ENCODE measurements at regions not wholly inside any gene's neighbourhood (a gene's known extent, or its start where the extent isn't known, plus 50 kb on each side); places are given as distances from the start of the nearest gene placed in this dataset.

- Histone ChIP-seq H3K36me3 (ENCODE audit: insufficient read depth) (no peaks in the 10 kb centered on the region), H3K9ac (no peak overlapping the region), H3K4me3 (IDR thresholded peaks at IDR 0.05; ENCODE audit: insufficient read depth, low read depth, low read length) (no peak overlapping the region)
These were observed 247.0 kb downstream of the PTBP2 start for GRCh38 chr1:96968541-96968940.

GRCh38 chr1:96968983-96969382 lies 247.4 kb downstream of the PTBP2 start:
- Histone ChIP-seq H2AFZ (ENCODE audit: low read depth) (no peak overlapping the region), H3K79me2 (ENCODE audit: insufficient read depth, low read depth) (no peaks in the 10 kb centered on the region), H3K4me3 (IDR thresholded peaks at IDR 0.05; ENCODE audit: insufficient read depth, low read depth, low read length) (no peak overlapping the region), H3K4me2 (no peak overlapping the region), H3K27me3 (ENCODE audit: insufficient read depth, low read depth) (no peaks in the 10 kb centered on the region), H3K36me3 (ENCODE audit: insufficient read depth) (no peaks in the 10 kb centered on the region), H3K4me1 (ENCODE audit: low read depth, poor library complexity, severe bottlenecking) (peaks cover 21% of the 10 kb centered on the region), H3K9ac (no peak overlapping the region), H3K27ac (no peak overlapping the region), H4K20me1 (ENCODE audit: insufficient read depth) (no peaks in the 10 kb centered on the region)
- no peak for TF ChIP-seq CTCF (conservative IDR thresholded peaks at IDR 0.05; ENCODE audit: low read depth, low read length)

More at GRCh38 chr1:96968541-96968940, 247.0 kb downstream of the PTBP2 start:
- Histone ChIP-seq H3K27ac (no peak overlapping the region), H2AFZ (ENCODE audit: low read depth) (no peak overlapping the region), H4K20me1 (ENCODE audit: insufficient read depth) (no peaks in the 10 kb centered on the region), H3K4me2 (no peak overlapping the region), H3K27me3 (ENCODE audit: insufficient read depth, low read depth) (no peaks in the 10 kb centered on the region), H3K4me1 (ENCODE audit: low read depth, poor library complexity, severe bottlenecking) (peaks cover 21% of the 10 kb centered on the region), H3K79me2 (ENCODE audit: insufficient read depth, low read depth) (no peaks in the 10 kb centered on the region)
- no peak for TF ChIP-seq CTCF (conservative IDR thresholded peaks at IDR 0.05; ENCODE audit: low read depth, low read length)

- Histone ChIP-seq H3K27me3 (ENCODE audit: insufficient read depth, low read depth) (no peaks in the 10 kb centered on the region), H3K4me3 (IDR thresholded peaks at IDR 0.05; ENCODE audit: insufficient read depth, low read depth, low read length) (no peak overlapping the region), H3K27ac (no peak overlapping the region)
These were observed 248.1 kb downstream of the PTBP2 start for GRCh38 chr1:96969656-96970163.

GRCh38 chr1:96971439-96971838 lies 249.9 kb downstream of the PTBP2 start:
- no peaks in the 10 kb centered on the region for H3K79me2 ChIP-seq (ENCODE audit: insufficient read depth, low read depth)
- H3K27me3 ChIP-seq (ENCODE audit: insufficient read depth, low read depth) = no peaks in the 10 kb centered on the region
- no peak overlapping the region for H3K27ac ChIP-seq
- no peak overlapping the region for H3K4me2 ChIP-seq
- no peak for TF ChIP-seq CTCF (conservative IDR thresholded peaks at IDR 0.05; ENCODE audit: low read depth, low read length)
- no peak overlapping the region for H3K9ac ChIP-seq
- H4K20me1 ChIP-seq (ENCODE audit: insufficient read depth) = no peaks in the 10 kb centered on the region
- H2AFZ ChIP-seq (ENCODE audit: low read depth) = no peak overlapping the region
- no peaks in the 10 kb centered on the region for H3K36me3 ChIP-seq (ENCODE audit: insufficient read depth)
- peaks cover 21% of the 10 kb centered on the region for H3K4me1 ChIP-seq (ENCODE audit: low read depth, poor library complexity, severe bottlenecking)
- no peak overlapping the region for H3K4me3 ChIP-seq (IDR thresholded peaks at IDR 0.05; ENCODE audit: insufficient read depth, low read depth, low read length)

More at GRCh38 chr1:96969656-96970163, 248.1 kb downstream of the PTBP2 start:
- Histone ChIP-seq H3K36me3 (ENCODE audit: insufficient read depth) (no peaks in the 10 kb centered on the region), H3K79me2 (ENCODE audit: insufficient read depth, low read depth) (no peaks in the 10 kb centered on the region), H3K4me2 (no peak overlapping the region), H4K20me1 (ENCODE audit: insufficient read depth) (no peaks in the 10 kb centered on the region), H3K9ac (no peak overlapping the region), H3K4me1 (ENCODE audit: low read depth, poor library complexity, severe bottlenecking) (peaks cover 21% of the 10 kb centered on the region), H2AFZ (ENCODE audit: low read depth) (no peak overlapping the region)
- TF ChIP-seq CTCF (conservative IDR thresholded peaks at IDR 0.05; ENCODE audit: low read depth, low read length) = no peak

Measured in KMS-11 (cell line).